ENCODE measurements at regions not wholly inside any gene's neighbourhood (a gene's known extent, or its start where the extent isn't known, plus 50 kb on each side); places are given as distances from the start of the nearest gene placed in this dataset.

DNA sequence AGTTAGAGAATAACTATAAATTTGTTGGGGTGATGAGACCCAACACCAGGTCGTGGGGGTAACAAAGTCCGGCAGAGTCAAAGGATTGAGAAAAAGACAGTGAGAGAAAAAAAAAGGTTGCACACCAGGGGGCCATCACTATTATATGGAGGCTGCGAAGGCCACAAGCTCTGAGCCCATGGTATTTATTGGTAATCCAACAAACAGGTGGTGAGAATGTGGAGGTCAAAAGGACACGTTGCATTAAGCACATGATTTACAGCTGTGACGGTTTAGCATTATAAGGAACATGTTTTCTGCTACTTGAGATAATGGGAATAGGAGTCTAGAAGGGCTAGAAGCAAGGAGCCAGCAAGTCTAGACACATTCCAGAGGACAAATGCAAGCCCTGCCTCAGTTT lies 2202.2 kb upstream of the C9orf72 start:
- H4K20me1 ChIP-seq (ENCODE audit: insufficient read depth), result no peaks in the 10 kb centered on the region
- ATAC-seq (no peak), DNase-seq (ENCODE audit: low read depth, low spot score) (no peak)
- H3K79me2 ChIP-seq (ENCODE audit: insufficient read depth, low read length), result no peaks in the 10 kb centered on the region
- H3K9ac ChIP-seq (ENCODE audit: low read length), result no peak overlapping the region
- H3K4me2 ChIP-seq (ENCODE audit: low read length), result no peak overlapping the region
- H3K9me2 ChIP-seq (ENCODE audit: insufficient read depth), result no peaks in the 10 kb centered on the region
- H3K27me3 ChIP-seq (ENCODE audit: insufficient read depth, low read length), result no peaks in the 10 kb centered on the region
- no peaks in the 10 kb centered on the region for H3K9me3 ChIP-seq (ENCODE audit: control insufficient read depth in 1 of 2, insufficient read depth in 1 of 2, low read depth in 1 of 2, low read length in 2 of 2)
- H3K36me3 ChIP-seq (ENCODE audit: control insufficient read depth in 1 of 2, insufficient read depth in 2 of 2, low read length in 2 of 2), result no peaks in the 10 kb centered on the region
- intact Hi-C loops (cut with micrococcal nuclease), result no loop called here
- no peaks in the 10 kb centered on the region for H3K4me1 ChIP-seq (ENCODE audit: control insufficient read depth in 1 of 2, insufficient read depth in 2 of 2, low read length in 2 of 2)
- RAD21 ChIA-PET (ENCODE audit: low non-redundant PET in 1 of 2, low total read pairs in 2 of 2, uncharacterized antibody in 2 of 2, unreplicated experiment in 2 of 2), result no interaction called here
- CTCF ChIA-PET, result no interaction called here
- no peak overlapping the region for H3K4me3 ChIP-seq (replicated peaks in 1 of 2; ENCODE audit: low read depth in 1 of 2, low read length in 2 of 2)
- BruUV-seq (replicated peaks), result no TSS peak
- POLR2A ChIA-PET, result no interaction called here
- no peak for TF ChIP-seq YY1 (IDR thresholded peaks at IDR 0.05; ENCODE audit: extremely low read depth, insufficient replicate concordance, low read depth, low read length)
- TF ChIP-seq, protein P1, sequence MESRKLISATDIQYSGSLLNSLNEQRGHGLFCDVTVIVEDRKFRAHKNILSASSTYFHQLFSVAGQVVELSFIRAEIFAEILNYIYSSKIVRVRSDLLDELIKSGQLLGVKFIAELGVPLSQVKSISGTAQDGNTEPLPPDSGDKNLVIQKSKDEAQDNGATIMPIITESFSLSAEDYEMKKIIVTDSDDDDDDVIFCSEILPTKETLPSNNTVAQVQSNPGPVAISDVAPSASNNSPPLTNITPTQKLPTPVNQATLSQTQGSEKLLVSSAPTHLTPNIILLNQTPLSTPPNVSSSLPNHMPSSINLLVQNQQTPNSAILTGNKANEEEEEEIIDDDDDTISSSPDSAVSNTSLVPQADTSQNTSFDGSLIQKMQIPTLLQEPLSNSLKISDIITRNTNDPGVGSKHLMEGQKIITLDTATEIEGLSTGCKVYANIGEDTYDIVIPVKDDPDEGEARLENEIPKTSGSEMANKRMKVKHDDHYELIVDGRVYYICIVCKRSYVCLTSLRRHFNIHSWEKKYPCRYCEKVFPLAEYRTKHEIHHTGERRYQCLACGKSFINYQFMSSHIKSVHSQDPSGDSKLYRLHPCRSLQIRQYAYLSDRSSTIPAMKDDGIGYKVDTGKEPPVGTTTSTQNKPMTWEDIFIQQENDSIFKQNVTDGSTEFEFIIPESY (IDR thresholded peaks at IDR 0.05; ENCODE audit: extremely low read depth, insufficient replicate concordance, low read length), result no peak
- TF ChIP-seq, protein P2, sequence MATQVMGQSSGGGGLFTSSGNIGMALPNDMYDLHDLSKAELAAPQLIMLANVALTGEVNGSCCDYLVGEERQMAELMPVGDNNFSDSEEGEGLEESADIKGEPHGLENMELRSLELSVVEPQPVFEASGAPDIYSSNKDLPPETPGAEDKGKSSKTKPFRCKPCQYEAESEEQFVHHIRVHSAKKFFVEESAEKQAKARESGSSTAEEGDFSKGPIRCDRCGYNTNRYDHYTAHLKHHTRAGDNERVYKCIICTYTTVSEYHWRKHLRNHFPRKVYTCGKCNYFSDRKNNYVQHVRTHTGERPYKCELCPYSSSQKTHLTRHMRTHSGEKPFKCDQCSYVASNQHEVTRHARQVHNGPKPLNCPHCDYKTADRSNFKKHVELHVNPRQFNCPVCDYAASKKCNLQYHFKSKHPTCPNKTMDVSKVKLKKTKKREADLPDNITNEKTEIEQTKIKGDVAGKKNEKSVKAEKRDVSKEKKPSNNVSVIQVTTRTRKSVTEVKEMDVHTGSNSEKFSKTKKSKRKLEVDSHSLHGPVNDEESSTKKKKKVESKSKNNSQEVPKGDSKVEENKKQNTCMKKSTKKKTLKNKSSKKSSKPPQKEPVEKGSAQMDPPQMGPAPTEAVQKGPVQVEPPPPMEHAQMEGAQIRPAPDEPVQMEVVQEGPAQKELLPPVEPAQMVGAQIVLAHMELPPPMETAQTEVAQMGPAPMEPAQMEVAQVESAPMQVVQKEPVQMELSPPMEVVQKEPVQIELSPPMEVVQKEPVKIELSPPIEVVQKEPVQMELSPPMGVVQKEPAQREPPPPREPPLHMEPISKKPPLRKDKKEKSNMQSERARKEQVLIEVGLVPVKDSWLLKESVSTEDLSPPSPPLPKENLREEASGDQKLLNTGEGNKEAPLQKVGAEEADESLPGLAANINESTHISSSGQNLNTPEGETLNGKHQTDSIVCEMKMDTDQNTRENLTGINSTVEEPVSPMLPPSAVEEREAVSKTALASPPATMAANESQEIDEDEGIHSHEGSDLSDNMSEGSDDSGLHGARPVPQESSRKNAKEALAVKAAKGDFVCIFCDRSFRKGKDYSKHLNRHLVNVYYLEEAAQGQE (IDR thresholded peaks at IDR 0.05; ENCODE audit: low read depth), result no peak
- TF ChIP-seq EZH2 (IDR thresholded peaks at IDR 0.05), result no peak
- no peak for TF ChIP-seq EGR1 (IDR thresholded peaks at IDR 0.05; ENCODE audit: low read depth)
- no peak for TF ChIP-seq POLR2AphosphoS5 (IDR thresholded peaks at IDR 0.05; ENCODE audit: low read depth, low read length)
- no peak for TF ChIP-seq RAD21 (IDR thresholded peaks at IDR 0.05; ENCODE audit: low read depth)
- TF ChIP-seq CBX3 (IDR thresholded peaks at IDR 0.05; ENCODE audit: low read depth), result no peak
- no peak for TF ChIP-seq CEBPB (IDR thresholded peaks at IDR 0.05; ENCODE audit: low read depth)
- TF ChIP-seq, protein P3, sequence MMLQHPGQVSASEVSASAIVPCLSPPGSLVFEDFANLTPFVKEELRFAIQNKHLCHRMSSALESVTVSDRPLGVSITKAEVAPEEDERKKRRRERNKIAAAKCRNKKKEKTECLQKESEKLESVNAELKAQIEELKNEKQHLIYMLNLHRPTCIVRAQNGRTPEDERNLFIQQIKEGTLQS (IDR thresholded peaks at IDR 0.05), result no peak
- TF ChIP-seq, protein P4, sequence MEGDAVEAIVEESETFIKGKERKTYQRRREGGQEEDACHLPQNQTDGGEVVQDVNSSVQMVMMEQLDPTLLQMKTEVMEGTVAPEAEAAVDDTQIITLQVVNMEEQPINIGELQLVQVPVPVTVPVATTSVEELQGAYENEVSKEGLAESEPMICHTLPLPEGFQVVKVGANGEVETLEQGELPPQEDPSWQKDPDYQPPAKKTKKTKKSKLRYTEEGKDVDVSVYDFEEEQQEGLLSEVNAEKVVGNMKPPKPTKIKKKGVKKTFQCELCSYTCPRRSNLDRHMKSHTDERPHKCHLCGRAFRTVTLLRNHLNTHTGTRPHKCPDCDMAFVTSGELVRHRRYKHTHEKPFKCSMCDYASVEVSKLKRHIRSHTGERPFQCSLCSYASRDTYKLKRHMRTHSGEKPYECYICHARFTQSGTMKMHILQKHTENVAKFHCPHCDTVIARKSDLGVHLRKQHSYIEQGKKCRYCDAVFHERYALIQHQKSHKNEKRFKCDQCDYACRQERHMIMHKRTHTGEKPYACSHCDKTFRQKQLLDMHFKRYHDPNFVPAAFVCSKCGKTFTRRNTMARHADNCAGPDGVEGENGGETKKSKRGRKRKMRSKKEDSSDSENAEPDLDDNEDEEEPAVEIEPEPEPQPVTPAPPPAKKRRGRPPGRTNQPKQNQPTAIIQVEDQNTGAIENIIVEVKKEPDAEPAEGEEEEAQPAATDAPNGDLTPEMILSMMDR (IDR thresholded peaks at IDR 0.05 in 2 of 3, conservative IDR thresholded peaks at IDR 0.05 in 1 of 3; ENCODE audit: borderline replicate concordance in 1 of 3, insufficient read depth in 1 of 3, low read depth in 2 of 3, low read length in 2 of 3), result no peak
- TF ChIP-seq ZFX (IDR thresholded peaks at IDR 0.05), result no peak
- no peak for TF ChIP-seq POLR2A (IDR thresholded peaks at IDR 0.05; ENCODE audit: borderline replicate concordance, extremely low read depth, insufficient read depth, insufficient read length)
- TF ChIP-seq, protein P5, sequence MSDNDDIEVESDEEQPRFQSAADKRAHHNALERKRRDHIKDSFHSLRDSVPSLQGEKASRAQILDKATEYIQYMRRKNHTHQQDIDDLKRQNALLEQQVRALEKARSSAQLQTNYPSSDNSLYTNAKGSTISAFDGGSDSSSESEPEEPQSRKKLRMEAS (IDR thresholded peaks at IDR 0.05), result no peak
- no peak for TF ChIP-seq TCF7L2 (IDR thresholded peaks at IDR 0.05; ENCODE audit: borderline replicate concordance, extremely low read depth, insufficient read depth, insufficient read length)
- no peak overlapping the region for H2AFZ ChIP-seq (ENCODE audit: low read depth, low read length, poor library complexity, severe bottlenecking)
- no peak overlapping the region for H3K27ac ChIP-seq (ENCODE audit: low read depth, low read length)
